CD14-positive monocyte (primary cell): ENCODE measurements at regions not wholly inside any gene's neighbourhood (a gene's known extent, or its start where the extent isn't known, plus 50 kb on each side); places are given as distances from the start of the nearest gene placed in this dataset.

ENCODE experiments used
- DNase-seq, 3 donors: peaks; one replicate each; pipeline ENCODE4 v3.0.0-alpha.2; 2011 to 2022
- H2AFZ ChIP-seq: 2 replicates; pipeline ENCODE4 v1.6.0; 2012; ENCODE audit warnings: mild to moderate bottlenecking, low read depth, low read length, inconsistent platforms; ENCODE audit not compliant: insufficient read depth, poor library complexity, severe bottlenecking
- H3K27ac ChIP-seq, 2 donors: 1 replicate in 1 of 2; 2 replicates in 1 of 2; pipeline ENCODE4 v1.5.1; 2012 to 2013; ENCODE audit warnings: low read length in 2 of 2, control low read depth in 1 of 2, inconsistent platforms in 1 of 2, low read depth in 1 of 2, mild to moderate bottlenecking in 1 of 2
- H3K27me3 ChIP-seq, 2 donors: one replicate each; pipeline versions ENCODE4 v1.6.0 to v1.6.1; 2011 to 2013; ENCODE audit warnings: low read length in 2 of 2; ENCODE audit not compliant: control insufficient read depth in 2 of 2, insufficient read depth in 2 of 2
- H3K36me3 ChIP-seq, 2 donors: replicated peaks in 1 of 2; 1 replicate in 1 of 2; 2 replicates in 1 of 2; pipeline versions ENCODE4 v1.5.1 to v1.6.1; 2012 to 2013; ENCODE audit warnings: low read length in 2 of 2, control low read depth in 1 of 2, inconsistent platforms in 1 of 2, mild to moderate bottlenecking in 1 of 2; ENCODE audit not compliant: insufficient read depth in 2 of 2, control insufficient read depth in 1 of 2
- H3K4me1 ChIP-seq, 2 donors: 1 replicate in 1 of 2; 2 replicates in 1 of 2; pipeline versions ENCODE4 v1.5.1 to v1.6.1; 2012 to 2013; ENCODE audit warnings: low read length in 2 of 2, control low read depth in 1 of 2, inconsistent platforms in 1 of 2, mild to moderate bottlenecking in 1 of 2, moderate library complexity in 1 of 2; ENCODE audit not compliant: insufficient read depth in 2 of 2, control insufficient read depth in 1 of 2
- H3K4me2 ChIP-seq: replicated peaks from 2 replicates; pipeline ENCODE3; 2012; ENCODE audit warnings: low read length, moderate library complexity, mild to moderate bottlenecking; ENCODE audit not compliant: poor library complexity, severe bottlenecking; ENCODE audit errors: extremely low read depth
- H3K4me3 ChIP-seq, 3 experiments: fragments of 200-600 bp in 1 of 3; sonication (generic) in 1 of 3; replicated peaks in 1 of 3; 1 replicate in 2 of 3; 2 replicates in 1 of 3; pipeline ENCODE4 v1.5.1; 2011 to 2013; ENCODE audit warnings: low read length in 3 of 3, mild to moderate bottlenecking in 3 of 3, control low read depth in 2 of 3, low read depth in 2 of 3, inconsistent platforms in 1 of 3, moderate library complexity in 1 of 3
- H3K79me2 ChIP-seq: 2 replicates; pipeline ENCODE4 v1.6.0; 2012; ENCODE audit warnings: mild to moderate bottlenecking, control low read depth, inconsistent platforms, low read length, moderate library complexity; ENCODE audit not compliant: insufficient read depth
- H3K9ac ChIP-seq: 2 replicates; pipeline ENCODE4 v1.6.0; 2017; ENCODE audit warnings: low read length, mild to moderate bottlenecking; ENCODE audit not compliant: insufficient read depth, poor library complexity, severe bottlenecking
- H3K9me3 ChIP-seq, 2 donors: replicated peaks in 1 of 2; 1 replicate in 1 of 2; 2 replicates in 1 of 2; pipeline versions ENCODE4 v1.5.1 to v1.6.1; 2012 to 2013; ENCODE audit warnings: low read length in 2 of 2, control low read depth in 1 of 2; ENCODE audit not compliant: control insufficient read depth in 1 of 2, insufficient read depth in 1 of 2
- H4K20me1 ChIP-seq: 2 replicates; pipeline ENCODE4 v1.6.0; 2012; ENCODE audit warnings: mild to moderate bottlenecking, low read length, control low read depth, moderate library complexity; ENCODE audit not compliant: insufficient read depth
- H3K27ac Mint-ChIP-seq, 7 donors: one replicate each; pipeline ENCODE4 v1.8.0; 2020; ENCODE audit warnings: mild to moderate bottlenecking in 7 of 7, mixed read lengths in 7 of 7, moderate library complexity in 6 of 7, inconsistent platforms in 2 of 7
- H3K27me3 Mint-ChIP-seq, 3 donors: one replicate each; pipeline ENCODE4 v1.8.0; 2021 to 2022; ENCODE audit warnings: low read depth in 3 of 3, mild to moderate bottlenecking in 3 of 3, mixed read lengths in 3 of 3, moderate library complexity in 3 of 3, inconsistent platforms in 1 of 3
- H3K36me3 Mint-ChIP-seq, 2 donors: one replicate each; pipeline ENCODE4 v1.8.0; 2020; ENCODE audit warnings: mixed read lengths in 2 of 2, inconsistent platforms in 1 of 2, mild to moderate bottlenecking in 1 of 2
- H3K4me1 Mint-ChIP-seq: one replicate; pipeline ENCODE4 v1.8.0; 2020; ENCODE audit warnings: mild to moderate bottlenecking, mixed read lengths
- H3K4me3 Mint-ChIP-seq, 2 donors: one replicate each; pipeline ENCODE4 v1.8.0; 2020; ENCODE audit warnings: mild to moderate bottlenecking in 2 of 2, mixed read lengths in 2 of 2, moderate library complexity in 1 of 2
- H3K9me3 Mint-ChIP-seq, 7 donors: one replicate each; pipeline ENCODE4 v1.8.0; 2020 to 2022; ENCODE audit warnings: mixed read lengths in 7 of 7, mild to moderate bottlenecking in 6 of 7, moderate library complexity in 6 of 7, inconsistent platforms in 2 of 7
- CTCF ChIP-seq: fragments of 200-600 bp; IDR thresholded peaks from one replicate; pipeline ENCODE4 v1.8.0; 2022; ENCODE audit warnings: antibody characterized with exemption, mild to moderate bottlenecking
- WGBS: methylation state at CpG from one replicate; pipeline ENCODE4 v1.1.5; 2013; ENCODE audit warnings: missing lambda C conversion rate; ENCODE audit not compliant: insufficient coverage; 5-methylcytosine and 5-hydroxymethylcytosine counted together
- intact Hi-C, 2 donors: fragments of 100-400 bp; cut with micrococcal nuclease; formaldehyde crosslinking; loops; one replicate each; pipeline versions ENCODE4 v1.15.0 to v1.15.1; 2023

GRCh38 chr19:29012457-29012856, 200.5 kb downstream of the UQCRFS1 start:
- 83% methylated on average over 8 of the region's 9 CpGs for WGBS
- no peaks in the 10 kb centered on the region for H3K36me3 Mint-ChIP-seq
- no peaks in the 10 kb centered on the region for H3K9me3 ChIP-seq

GRCh38 chr19:29010276-29010675, 202.7 kb downstream of the UQCRFS1 start:
- H3K9me3 Mint-ChIP-seq = peaks cover 0 to 7% (median 0%) of the 10 kb centered on the region in 7 donors
- H3K79me2 ChIP-seq = no peaks in the 10 kb centered on the region
- intact Hi-C loops = no loop called here
- H3K4me3 Mint-ChIP-seq = no peak overlapping the region
- H3K27ac Mint-ChIP-seq = no peak overlapping the region
- WGBS = no CpG with 5 or more reads among the region's 8 CpGs
- no peak for TF ChIP-seq CTCF
- peaks cover 1 to 2% (median 1%) of the 10 kb centered on the region in 3 donors for H3K27me3 Mint-ChIP-seq
- no peaks in the 10 kb centered on the region for H4K20me1 ChIP-seq
- H2AFZ ChIP-seq = no peak overlapping the region
- H3K9me3 ChIP-seq = no peaks in the 10 kb centered on the region
- no peaks in the 10 kb centered on the region for H3K27me3 ChIP-seq
- no peak overlapping the region for H3K4me2 ChIP-seq
- no peaks in the 10 kb centered on the region for H3K4me1 ChIP-seq
- no peaks in the 10 kb centered on the region for H3K36me3 ChIP-seq
- no peak for DNase-seq
- no peak overlapping the region for H3K4me3 ChIP-seq
- H3K4me1 Mint-ChIP-seq = no peaks in the 10 kb centered on the region
- no peaks in the 10 kb centered on the region for H3K36me3 Mint-ChIP-seq
- H3K9ac ChIP-seq = no peak overlapping the region
- no peak overlapping the region for H3K27ac ChIP-seq

More at GRCh38 chr19:29012457-29012856, 200.5 kb downstream of the UQCRFS1 start:
- Mint-ChIP-seq H3K4me3 (no peak overlapping the region), H3K27ac (no peak overlapping the region), H3K9me3 (peaks cover 0 to 7% (median 0%) of the 10 kb centered on the region in 7 donors), H3K4me1 (no peaks in the 10 kb centered on the region), H3K27me3 (peaks cover 1 to 3% (median 2%) of the 10 kb centered on the region in 3 donors)
- no peak for DNase-seq
- H3K4me1 ChIP-seq = no peaks in the 10 kb centered on the region
- H2AFZ ChIP-seq = no peak overlapping the region
- H3K27me3 ChIP-seq = no peaks in the 10 kb centered on the region
- H3K36me3 ChIP-seq = no peaks in the 10 kb centered on the region
- H3K79me2 ChIP-seq = no peaks in the 10 kb centered on the region
- intact Hi-C loops = no loop called here
- H3K4me3 ChIP-seq = no peak overlapping the region
- H3K27ac ChIP-seq = no peak overlapping the region
- no peak overlapping the region for H3K9ac ChIP-seq
- H4K20me1 ChIP-seq = no peaks in the 10 kb centered on the region
- no peak for TF ChIP-seq CTCF
- no peak overlapping the region for H3K4me2 ChIP-seq
